ENCODE measurements at regions not wholly inside any gene's neighbourhood (a gene's known extent, or its start where the extent isn't known, plus 50 kb on each side); places are given as distances from the start of the nearest gene placed in this dataset.
"Not testable (repeated sequence)": the region's sequence is repeated elsewhere in the genome, so short reads cannot be mapped to it uniquely, and the experiment has no call there.

DNA sequence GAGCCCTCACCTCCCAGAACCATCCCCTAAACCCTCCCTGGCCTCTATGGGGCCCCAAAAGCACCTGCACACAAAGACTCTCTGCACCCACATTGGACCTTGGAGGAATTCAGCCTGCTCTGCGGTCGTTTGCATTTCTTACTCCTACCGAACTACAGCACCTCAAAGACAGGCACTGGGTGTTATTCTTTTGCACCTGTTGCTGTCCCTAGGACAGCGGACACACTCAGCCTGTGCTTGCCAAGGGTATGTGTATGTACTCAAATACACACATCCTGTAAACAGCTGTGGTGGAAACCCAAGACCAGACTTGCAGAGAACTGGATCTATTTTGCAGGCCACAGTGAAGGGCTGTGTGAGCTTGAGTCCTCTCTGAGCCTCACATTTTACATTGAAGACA is 54.2 kb upstream of the LGALS9B start:
- DNase-seq, result not testable (repeated sequence)

DNA sequence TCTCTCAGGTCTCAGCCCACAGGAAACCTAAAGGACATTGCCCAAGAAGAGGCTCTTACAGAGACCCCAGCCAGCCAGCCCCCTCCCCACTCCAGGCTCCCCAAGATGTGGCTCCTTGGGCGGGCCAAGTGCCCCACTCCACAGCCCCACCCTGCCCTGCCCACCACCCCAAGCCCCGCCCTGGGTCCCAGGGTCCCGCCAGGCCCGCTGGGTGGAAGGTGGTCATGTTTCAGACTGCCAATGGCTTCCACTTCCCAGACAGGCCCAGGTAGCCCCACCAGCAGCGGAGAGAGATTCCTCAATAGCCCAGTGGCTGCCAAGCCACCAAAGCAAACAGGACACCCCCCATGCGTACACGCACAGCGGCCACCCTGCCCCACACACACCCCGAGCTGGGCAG is 51.1 kb upstream of the LGALS9B start:
- not testable (repeated sequence) for DNase-seq

DNA sequence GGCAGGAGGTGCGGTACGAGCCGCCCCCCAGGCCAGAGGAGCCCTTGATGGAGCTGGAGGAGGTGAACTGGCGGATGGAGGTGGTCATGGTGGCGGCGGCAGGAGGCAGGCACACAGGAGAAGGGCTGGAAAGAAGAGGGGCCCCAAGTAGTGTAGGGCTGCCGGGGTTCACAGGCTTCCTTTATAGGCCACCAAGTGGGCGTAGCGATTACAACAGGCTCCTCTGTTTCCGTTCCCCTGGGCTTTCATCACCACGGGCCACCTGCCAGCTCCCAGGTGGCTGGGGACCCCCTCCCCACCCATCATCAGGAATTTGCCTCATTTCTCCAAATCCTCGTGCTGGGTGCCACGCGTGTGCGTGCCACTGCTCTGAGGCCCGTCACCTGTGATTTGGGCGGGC is 50.1 kb upstream of the LGALS9B start:
- peak; percentile 12 for DNase-seq
